ENCODE measurements at regions not wholly inside any gene's neighbourhood (a gene's known extent, or its start where the extent isn't known, plus 50 kb on each side); places are given as distances from the start of the nearest gene placed in this dataset.

GRCh38 chr1:220331318-220331717 lies 59.1 kb upstream of the RAB3GAP2 start:
- H3K9me3 ChIP-seq (ENCODE audit: control insufficient read depth, low read length), result no peaks in the 10 kb centered on the region
- no peaks in the 10 kb centered on the region for H3K27me3 ChIP-seq (replicated peaks; ENCODE audit: control insufficient read depth, insufficient read depth, low read length)
- DNase-seq (ENCODE audit: low read depth), result no peak
- H3K9ac ChIP-seq (ENCODE audit: low read length), result no peak overlapping the region
- no peak overlapping the region for H3K4me3 ChIP-seq (ENCODE audit: low read length)
- no peaks in the 10 kb centered on the region for H3K36me3 ChIP-seq (ENCODE audit: control insufficient read depth, insufficient read depth, low read length, severe bottlenecking)
- peaks cover 7% of the 10 kb centered on the region for H3K4me1 ChIP-seq (ENCODE audit: control insufficient read depth, insufficient read depth, low read length)

- Histone ChIP-seq H3K36me3 (ENCODE audit: control insufficient read depth, insufficient read depth, low read length, severe bottlenecking) (no peaks in the 10 kb centered on the region), H3K27me3 (replicated peaks; ENCODE audit: control insufficient read depth, insufficient read depth, low read length) (no peaks in the 10 kb centered on the region), H3K4me3 (ENCODE audit: low read length) (no peak overlapping the region), H3K9me3 (ENCODE audit: control insufficient read depth, low read length) (no peaks in the 10 kb centered on the region), H3K9ac (ENCODE audit: low read length) (no peak overlapping the region), H3K4me1 (ENCODE audit: control insufficient read depth, insufficient read depth, low read length) (peaks cover 7% of the 10 kb centered on the region)
- peak; percentile 79 for DNase-seq (ENCODE audit: low read depth)
Observed at GRCh38 chr1:220330265-220330664, 58.0 kb upstream of the RAB3GAP2 start.

- Histone ChIP-seq H3K9me3 (ENCODE audit: control insufficient read depth, low read length) (no peaks in the 10 kb centered on the region), H3K4me3 (ENCODE audit: low read length) (no peak overlapping the region), H3K4me1 (ENCODE audit: control insufficient read depth, insufficient read depth, low read length) (peaks cover 7% of the 10 kb centered on the region), H3K36me3 (ENCODE audit: control insufficient read depth, insufficient read depth, low read length, severe bottlenecking) (no peaks in the 10 kb centered on the region), H3K27me3 (replicated peaks; ENCODE audit: control insufficient read depth, insufficient read depth, low read length) (peaks cover 6% of the 10 kb centered on the region), H3K9ac (ENCODE audit: low read length) (no peak overlapping the region)
- no peak for DNase-seq (ENCODE audit: low read depth)
Observed at GRCh38 chr1:220327106-220327505, 54.9 kb upstream of the RAB3GAP2 start.

GRCh38 chr1:220326578-220326977 lies 54.3 kb upstream of the RAB3GAP2 start:
- Histone ChIP-seq H3K27me3 (replicated peaks; ENCODE audit: control insufficient read depth, insufficient read depth, low read length) (peaks cover 6% of the 10 kb centered on the region), H3K36me3 (ENCODE audit: control insufficient read depth, insufficient read depth, low read length, severe bottlenecking) (no peaks in the 10 kb centered on the region), H3K4me3 (ENCODE audit: low read length) (no peak overlapping the region), H3K9me3 (ENCODE audit: control insufficient read depth, low read length) (no peaks in the 10 kb centered on the region), H3K9ac (ENCODE audit: low read length) (no peak overlapping the region), H3K4me1 (ENCODE audit: control insufficient read depth, insufficient read depth, low read length) (peaks cover 7% of the 10 kb centered on the region)
- peak; percentile 57 for DNase-seq (ENCODE audit: low read depth)

- Histone ChIP-seq H3K9me3 (ENCODE audit: control insufficient read depth, low read length) (no peaks in the 10 kb centered on the region), H3K4me1 (ENCODE audit: control insufficient read depth, insufficient read depth, low read length) (peaks cover 5% of the 10 kb centered on the region), H3K27me3 (replicated peaks; ENCODE audit: control insufficient read depth, insufficient read depth, low read length) (peaks cover 6% of the 10 kb centered on the region), H3K4me3 (ENCODE audit: low read length) (no peak overlapping the region), H3K36me3 (ENCODE audit: control insufficient read depth, insufficient read depth, low read length, severe bottlenecking) (no peaks in the 10 kb centered on the region), H3K9ac (ENCODE audit: low read length) (no peak overlapping the region)
- DNase-seq (ENCODE audit: low read depth), result no peak
Observed at GRCh38 chr1:220325306-220325995, 53.2 kb upstream of the RAB3GAP2 start.

GRCh38 chr1:220323717-220324116 lies 51.5 kb upstream of the RAB3GAP2 start:
- Histone ChIP-seq H3K27me3 (replicated peaks; ENCODE audit: control insufficient read depth, insufficient read depth, low read length) (peaks cover 6% of the 10 kb centered on the region), H3K9ac (ENCODE audit: low read length) (no peak overlapping the region), H3K4me3 (ENCODE audit: low read length) (no peak overlapping the region), H3K36me3 (ENCODE audit: control insufficient read depth, insufficient read depth, low read length, severe bottlenecking) (no peaks in the 10 kb centered on the region), H3K9me3 (ENCODE audit: control insufficient read depth, low read length) (no peaks in the 10 kb centered on the region), H3K4me1 (ENCODE audit: control insufficient read depth, insufficient read depth, low read length) (no peaks in the 10 kb centered on the region)
- no peak for DNase-seq (ENCODE audit: low read depth)

GRCh38 chr1:220322570-220322969 lies 50.3 kb upstream of the RAB3GAP2 start:
- peaks cover 2% of the 10 kb centered on the region for H3K4me1 ChIP-seq (ENCODE audit: control insufficient read depth, insufficient read depth, low read length)
- no peak for DNase-seq (ENCODE audit: low read depth)
- no peaks in the 10 kb centered on the region for H3K9me3 ChIP-seq (ENCODE audit: control insufficient read depth, low read length)

More at GRCh38 chr1:220322570-220322969, 50.3 kb upstream of the RAB3GAP2 start:
- H3K9ac ChIP-seq (ENCODE audit: low read length), result no peak overlapping the region
- H3K4me3 ChIP-seq (ENCODE audit: low read length), result no peak overlapping the region
- H3K27me3 ChIP-seq (replicated peaks; ENCODE audit: control insufficient read depth, insufficient read depth, low read length), result peaks cover 6% of the 10 kb centered on the region
- H3K36me3 ChIP-seq (ENCODE audit: control insufficient read depth, insufficient read depth, low read length, severe bottlenecking), result no peaks in the 10 kb centered on the region

Measured in adipocyte (in vitro differentiated cells).